GM21529 (cell line): ENCODE measurements at regions not wholly inside any gene's neighbourhood (a gene's known extent, or its start where the extent isn't known, plus 50 kb on each side); places are given as distances from the start of the nearest gene placed in this dataset.
"Not testable (repeated sequence)": the region's sequence is repeated elsewhere in the genome, so short reads cannot be mapped to it uniquely, and the experiment has no call there.

Experiments
- ATAC-seq: cut with Tn5 transposase; IDR thresholded peaks from one replicate; pipeline ENCODE4 v1.9.1; 2021; ENCODE audit not compliant: unreplicated experiment

DNA sequence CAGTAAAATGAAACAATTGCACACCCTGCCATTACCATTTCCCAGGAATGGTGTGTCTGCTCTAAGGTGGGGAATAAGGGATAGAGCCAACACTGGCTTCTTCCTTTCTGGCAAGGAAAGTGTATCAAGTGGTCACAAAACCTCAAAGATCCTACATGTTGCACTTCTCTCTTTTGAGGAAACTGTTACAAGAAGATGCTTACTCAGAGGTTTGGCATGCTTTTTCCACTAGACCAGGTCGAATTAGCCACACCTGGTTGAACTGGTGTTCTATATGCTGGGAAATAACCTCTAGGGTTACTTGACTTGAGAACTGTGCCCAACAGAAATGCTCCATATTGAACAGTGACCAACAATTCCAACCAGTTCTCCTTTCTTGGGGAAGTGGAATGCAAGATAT, 102.9 kb downstream of the LRRN1 start:
- no peak for ATAC-seq

DNA sequence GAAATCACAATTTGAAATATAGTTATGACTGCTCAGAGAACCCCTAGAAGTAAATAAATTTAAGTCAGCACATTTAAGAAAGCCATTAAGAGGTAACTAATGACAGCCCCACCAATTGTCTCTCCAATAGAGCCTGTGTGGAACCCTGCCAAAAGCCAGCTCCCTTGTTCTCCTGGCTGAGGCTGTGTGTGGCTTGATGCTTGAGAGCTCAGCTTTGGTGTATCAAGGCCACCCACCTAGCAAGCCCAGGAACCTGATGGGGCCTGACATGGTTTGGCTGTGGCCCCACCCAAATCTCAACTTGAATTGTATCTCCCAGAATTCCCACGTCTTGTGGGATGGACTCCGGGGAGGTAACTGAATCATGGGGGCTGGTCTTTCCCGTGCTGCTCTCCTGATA, 106.9 kb downstream of the LRRN1 start:
- ATAC-seq, result no peak

- ATAC-seq, result no peak
Measured at GRCh38 chr3:3907023-3907422, 107.8 kb downstream of the LRRN1 start.

DNA sequence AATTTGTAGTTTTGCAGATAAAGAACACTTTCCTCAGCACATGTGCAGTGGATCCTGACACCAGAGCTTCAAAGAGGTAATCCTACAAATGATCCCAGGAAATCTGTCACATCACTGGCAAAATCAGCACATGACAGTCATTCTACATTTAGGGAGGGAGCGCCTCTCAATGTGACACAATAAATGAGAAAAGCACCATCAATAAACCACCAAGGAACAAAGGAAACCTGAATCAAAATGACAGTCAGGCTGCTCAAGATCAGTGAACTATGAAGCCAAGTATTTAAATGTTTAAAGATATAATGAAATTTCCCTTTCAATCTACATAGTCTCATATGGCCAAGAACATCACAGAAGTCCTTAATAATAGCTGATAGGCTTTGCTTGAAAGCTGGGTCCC, 119.5 kb downstream of the LRRN1 start:
- no peak for ATAC-seq

GRCh38 chr3:3919316-3919715, 120.1 kb downstream of the LRRN1 start:
- ATAC-seq, result no peak

DNA sequence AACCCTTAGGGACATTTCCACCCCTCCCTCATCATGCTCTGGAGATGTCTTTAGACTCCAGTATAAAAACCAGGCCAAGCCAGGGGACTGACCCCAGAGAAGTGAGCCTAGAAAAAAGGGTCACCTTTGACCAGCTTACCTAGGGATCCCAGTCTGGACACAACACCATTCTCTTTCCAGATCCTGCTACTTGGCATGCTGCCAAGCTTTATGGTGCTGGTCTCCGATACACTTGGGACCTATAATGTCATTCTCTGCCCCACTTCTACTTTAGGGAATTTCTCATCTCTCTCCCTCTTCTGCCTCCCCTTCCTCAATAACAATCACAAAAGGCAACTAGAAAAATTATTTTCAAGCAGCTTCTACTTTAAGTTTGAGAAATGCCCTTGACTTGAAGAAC, 124.4 kb downstream of the LRRN1 start:
- ATAC-seq, result no peak

DNA sequence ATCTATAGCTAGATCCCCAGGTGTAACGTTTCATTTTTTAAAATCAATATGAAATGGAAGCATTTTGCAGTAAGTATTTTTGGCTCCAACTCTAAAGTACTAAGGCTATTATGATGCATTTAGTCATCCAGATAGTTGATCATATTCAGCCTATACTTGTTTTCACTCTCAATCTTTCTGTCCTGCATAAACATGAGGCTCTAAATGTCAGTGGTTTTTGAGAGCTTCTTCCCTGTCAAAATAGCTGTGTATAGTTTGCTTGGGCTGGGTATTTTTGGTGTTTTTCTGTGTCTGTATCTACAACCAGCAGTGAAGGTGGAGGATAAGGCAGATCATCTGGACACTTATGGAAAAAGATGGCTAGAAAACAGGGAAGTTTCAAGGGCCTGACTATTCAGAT, 128.0 kb downstream of the LRRN1 start:
- ATAC-seq, result no peak

GRCh38 chr3:3927965-3928364, 128.7 kb downstream of the LRRN1 start:
- ATAC-seq, result no peak

DNA sequence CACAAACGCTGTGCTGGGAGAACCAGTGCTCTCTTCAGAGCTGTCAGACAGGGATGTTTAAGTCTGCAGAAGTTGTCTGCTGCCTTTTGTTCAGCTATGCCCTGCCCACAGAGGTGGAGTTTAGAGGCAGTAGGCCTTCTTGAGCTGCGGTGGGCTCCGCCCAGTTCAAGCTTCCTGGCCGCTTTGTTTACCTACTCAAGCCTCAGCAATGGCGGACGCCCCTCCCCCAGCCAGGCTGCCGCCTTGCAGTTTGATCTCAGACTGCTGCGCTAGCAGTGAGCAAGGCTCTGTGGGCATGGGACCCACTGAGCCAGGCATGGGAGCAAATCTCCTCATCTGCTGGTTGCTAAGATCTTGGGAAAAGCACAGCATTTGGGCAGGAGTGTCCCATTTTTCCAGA, 142.1 kb downstream of the LRRN1 start:
- ATAC-seq, result not testable (repeated sequence)

DNA sequence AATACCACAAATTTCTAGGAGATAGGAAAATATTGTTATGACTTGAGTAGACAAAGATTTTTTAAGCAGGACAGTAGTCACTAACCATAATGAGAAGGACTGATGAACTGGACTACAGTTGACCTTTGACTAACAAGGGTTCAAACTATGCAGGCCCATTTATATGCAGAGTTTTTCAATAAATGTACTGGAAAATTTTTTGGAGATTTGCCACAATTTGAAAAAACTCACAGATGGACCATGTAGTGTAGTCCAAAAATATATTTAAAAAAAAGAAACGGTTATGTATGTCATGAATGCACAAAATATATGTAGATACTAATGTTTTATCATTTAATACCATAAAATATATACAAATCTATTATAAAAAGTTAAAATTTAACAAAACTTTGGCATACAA, 151.8 kb downstream of the LRRN1 start:
- ATAC-seq, result no peak

GRCh38 chr3:3951501-3951900, 152.3 kb downstream of the LRRN1 start:
- no peak for ATAC-seq

GRCh38 chr3:3962867-3963266, 163.6 kb downstream of the LRRN1 start:
- not testable (repeated sequence) for ATAC-seq

GRCh38 chr3:3984053-3984452, 184.8 kb downstream of the LRRN1 start:
- ATAC-seq, result no peak

GRCh38 chr3:3991598-3991997, 192.4 kb downstream of the LRRN1 start:
- no peak for ATAC-seq

GRCh38 chr3:3992312-3992874, 193.2 kb downstream of the LRRN1 start:
- no peak for ATAC-seq

- peak; percentile 96 for ATAC-seq
Measured at GRCh38 chr3:3998140-3998922, 199.1 kb downstream of the LRRN1 start.

GRCh38 chr3:3999340-3999739, 200.1 kb downstream of the LRRN1 start:
- not testable (repeated sequence) for ATAC-seq

DNA sequence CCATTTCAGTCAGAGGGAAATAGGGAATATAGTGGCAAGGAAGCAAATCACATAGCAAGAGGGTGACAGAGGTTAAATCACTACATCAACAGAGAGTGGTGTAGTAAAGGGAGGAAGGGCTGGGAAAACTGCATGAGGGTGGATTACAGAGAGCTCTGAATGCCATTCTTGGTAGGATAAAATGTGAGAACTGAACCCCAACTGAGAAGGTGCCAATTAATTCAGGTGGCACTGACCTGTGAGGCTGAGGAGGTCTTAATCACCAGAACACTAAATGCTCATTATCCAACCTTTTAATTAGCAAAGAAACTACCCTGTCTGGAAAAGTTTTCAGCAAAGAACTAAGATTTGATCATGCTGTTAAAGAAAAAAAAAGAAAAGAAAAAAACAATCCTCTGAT, 202.7 kb downstream of the LRRN1 start:
- ATAC-seq, result no peak

DNA sequence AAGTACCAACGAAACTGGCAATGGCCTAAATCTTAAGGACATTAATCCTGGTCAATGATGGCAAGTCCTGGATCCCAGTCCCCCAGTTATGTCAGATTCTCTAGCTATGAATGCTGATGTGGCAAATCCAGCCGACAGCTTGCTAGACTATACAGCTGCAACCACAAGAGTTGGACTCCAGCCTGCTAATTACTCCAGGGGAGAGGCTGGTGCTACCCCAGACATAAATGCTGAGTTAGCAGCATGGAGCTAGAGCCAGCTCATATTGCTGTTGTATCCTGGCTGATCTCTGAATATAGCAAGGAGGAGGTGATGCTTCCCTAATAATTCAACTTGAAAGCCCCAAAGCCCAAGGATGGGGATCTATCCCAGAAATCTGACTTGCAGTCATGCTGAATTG, 207.1 kb downstream of the LRRN1 start:
- ATAC-seq, result no peak

- no peak for ATAC-seq
Measured at GRCh38 chr3:4008205-4008604, 209.0 kb downstream of the LRRN1 start.

DNA sequence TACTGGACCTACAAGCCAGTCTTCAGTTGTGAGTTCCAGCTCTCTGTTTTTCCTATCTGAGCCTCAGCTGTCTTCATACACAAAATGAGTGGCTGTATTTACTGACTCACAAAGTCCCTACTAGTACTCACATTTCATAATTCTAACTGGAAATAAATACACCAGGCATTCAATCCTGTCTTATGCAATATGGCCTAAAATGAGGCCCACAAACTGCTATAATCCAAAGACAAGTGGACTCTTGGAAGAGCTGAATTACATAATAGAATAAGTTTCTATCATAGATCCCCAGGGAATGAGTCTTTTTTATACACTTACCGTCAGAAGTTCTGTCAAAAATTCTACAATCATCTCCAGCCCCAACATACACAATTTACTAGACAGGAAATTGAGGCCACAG, 211.9 kb downstream of the LRRN1 start:
- ATAC-seq, result no peak

DNA sequence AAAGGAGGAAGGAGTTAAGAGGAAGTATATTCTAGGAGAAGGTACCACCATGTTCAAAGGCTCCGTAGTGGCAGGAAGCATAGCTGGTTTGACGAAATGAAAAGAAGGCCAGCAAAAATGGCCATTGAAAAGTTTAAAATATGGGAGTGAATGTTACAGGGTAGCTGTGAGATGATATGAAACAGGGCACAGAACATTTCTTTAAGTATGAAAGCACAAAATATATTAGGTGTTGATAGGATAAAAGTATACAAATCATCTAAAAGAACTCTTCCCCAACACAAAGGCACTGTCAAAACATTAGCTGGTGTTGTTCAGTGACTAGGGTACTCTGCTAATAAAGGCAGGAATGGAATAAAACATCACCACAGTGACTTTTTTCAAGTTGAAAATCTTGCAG, 216.2 kb downstream of the LRRN1 start:
- ATAC-seq, result no peak

DNA sequence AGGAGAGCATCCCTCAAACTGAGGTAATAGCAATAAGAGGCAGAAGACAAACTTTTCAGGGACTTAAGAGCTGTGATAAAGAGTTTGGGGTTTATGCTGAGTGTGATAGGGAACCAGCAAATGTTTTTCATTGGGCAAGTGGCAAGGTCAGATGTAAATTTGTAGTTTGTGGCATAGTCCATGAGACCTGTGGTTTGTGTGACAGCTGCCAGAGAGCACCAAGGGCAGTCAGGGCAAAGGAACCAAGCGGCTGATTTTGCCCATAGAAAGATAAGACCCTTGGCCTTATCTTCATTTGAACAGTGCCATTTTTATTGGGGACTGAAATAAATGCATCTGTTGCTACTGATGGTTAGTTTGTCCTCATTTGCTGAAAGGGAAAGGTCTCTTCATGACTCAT, 220.3 kb downstream of the LRRN1 start:
- ATAC-seq, result no peak
